HL-60 (cell line): ENCODE measurements at regions not wholly inside any gene's neighbourhood (a gene's known extent, or its start where the extent isn't known, plus 50 kb on each side); places are given as distances from the start of the nearest gene placed in this dataset.

ENCODE experiments used
- CTCF ChIP-seq: IDR thresholded peaks from one replicate; pipeline ENCODE4 v1.5.1; 2011; ENCODE audit warnings: low read length, control low read depth, inconsistent platforms; ENCODE audit not compliant: insufficient read depth
- POLR2AphosphoS5 ChIP-seq: IDR thresholded peaks from 2 replicates; pipeline ENCODE4 v1.6.1; 2012; ENCODE audit warnings: low read depth

- no peak for TF ChIP-seq CTCF
- no peak for TF ChIP-seq POLR2AphosphoS5
Measured at GRCh38 chr1:245084551-245084950, 70.2 kb upstream of the KIF26B start.
